Heart right ventricle (tissue), 16 donors: ENCODE measurements at regions not wholly inside any gene's neighbourhood (a gene's known extent, or its start where the extent isn't known, plus 50 kb on each side); places are given as distances from the start of the nearest gene placed in this dataset.
A peak's percentile ranks its signal among the peaks of the same experiment; 100 is the strongest.

Source experiments
- ATAC-seq, 8 donors: fragments of 200-7000 bp; cut with Tn5 transposase; one replicate each; pipeline ENCODE4 v1.9.1; 2020; ENCODE audit warnings: mild to moderate bottlenecking in 8 of 8, moderate library complexity in 8 of 8, moderate number of reproducible peaks in 1 of 8
- DNase-seq, 2 donors: peaks; one replicate each; pipeline ENCODE4 v3.0.0-alpha.2; 2020
- H3K27ac ChIP-seq, 10 donors: fragments of 200-600 bp; sonication (generic) in 2 of 10; one replicate each; pipeline versions ENCODE4 v1.5.0 to v1.8.0; 2020 to 2022; ENCODE audit warnings: mild to moderate bottlenecking in 3 of 10
- H3K27me3 ChIP-seq, 7 donors: fragments of 200-600 bp; one replicate each; pipeline ENCODE4 v1.8.0; 2021 to 2022; ENCODE audit warnings: mild to moderate bottlenecking in 2 of 7
- H3K36me3 ChIP-seq, 9 donors: fragments of 200-600 bp; sonication (generic) in 1 of 9; one replicate each; pipeline versions ENCODE4 v1.5.0 to v1.8.0; 2020 to 2022; ENCODE audit warnings: mild to moderate bottlenecking in 2 of 9
- H3K4me1 ChIP-seq, 9 donors: fragments of 200-600 bp; sonication (generic) in 1 of 9; one replicate each; pipeline versions ENCODE4 v1.5.0 to v1.8.0; 2020 to 2022; ENCODE audit warnings: mild to moderate bottlenecking in 4 of 9
- H3K4me3 ChIP-seq, 10 donors: fragments of 200-600 bp; sonication (generic) in 2 of 10; one replicate each; pipeline versions ENCODE4 v1.5.0 to v1.8.0; 2020 to 2022; ENCODE audit warnings: mild to moderate bottlenecking in 7 of 10, moderate library complexity in 2 of 10
- H3K9me3 ChIP-seq, 11 donors: fragments of 200-600 bp in 10 of 11; sonication (generic) in 2 of 11; one replicate each; pipeline versions ENCODE4 v1.5.0 to v1.8.0; 2013 to 2022; ENCODE audit warnings: mild to moderate bottlenecking in 2 of 11, control low read depth in 1 of 11, moderate library complexity in 1 of 11
- WGBS, 2 donors: extraction: QIAGEN DNeasy Blood & Tissue Kit; methylation state at CpG; one replicate each; pipeline ENCODE4 v1.1.7; 2013; ENCODE audit warnings: inconsistent platforms in 1 of 2; 5-methylcytosine and 5-hydroxymethylcytosine counted together
- intact Hi-C, 10 donors: fragments of 100-400 bp; cut with DNase I; formaldehyde crosslinking; loops; one replicate each; pipeline versions ENCODE4 v1.11.1 to v1.14.2; 2022
- TF ChIP-seq, protein P1 (sequence below), 9 donors: fragments of 200-600 bp; sonication (generic) in 2 of 9; IDR thresholded peaks; one replicate each; pipeline versions ENCODE4 v1.5.0 to v1.8.0; 2021 to 2022; ENCODE audit warnings: antibody characterized with exemption in 9 of 9, mild to moderate bottlenecking in 5 of 9, moderate library complexity in 1 of 9
- donor health status: Arrhythmogenic right ventricular cardiomyopathy.
- donor health status: ischemic (EF 13 %, LVEDD 7.1; RV severe dilation, severe dysfunction).
- donor health status: healthy with polysubstance abuse.
- donor health status: DM: no; HTN: yes; CAD: no.
- donor health status: DM: no; HTN: no; CAD: no.
- donor health status: ischemic (EF 25% LVEDD 6.9; RV normal size, moderate dysfunction).
- donor health status: ischemic (EF 25% LVEDD 5.7; RV mildly dilated, moderate dysfunction).
- donor health status: healthy.
- donor health status: DM: yes; HTN: yes; CAD: no.
- donor health status: Ischemic cardiomyopathy.
- donor health status: ischemic (EF 35%, LVEDD 5.7; RV mildly dilated, moderate dysfunction).
- donor health status: nonischemic (EF 11% LVEDD 7.7; RV severe dilation, severe dysfunction).
- donor health status: DM: yes; HTN: yes; CAD: no.
- donor health status: PGD.
- donor health status: ischemic (EF 29% LVEDD 5.4; RV normal size, mild dysfunction).
- donor health status: nonischemic (EF 23%, LVEDD 6.1; RV moderate dilation, normal function).

DNA sequence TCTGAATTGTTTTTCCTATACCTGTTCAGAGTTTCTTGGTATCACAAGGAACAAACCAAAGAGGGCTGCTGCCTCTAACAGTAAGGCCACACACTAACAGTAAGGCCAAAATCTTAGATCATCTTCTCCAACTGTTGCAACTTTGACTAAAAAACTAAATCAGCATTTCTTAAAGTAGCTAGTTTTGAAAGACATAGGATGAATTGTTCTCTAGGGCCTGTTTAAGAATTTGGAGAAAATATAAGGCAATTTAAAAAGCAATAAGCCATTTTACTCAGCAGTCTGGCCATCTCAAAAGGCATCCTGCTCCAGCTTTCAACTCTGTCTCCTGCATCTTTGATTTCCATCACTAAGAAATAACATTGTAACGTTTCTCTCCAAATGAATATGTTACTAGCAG, 105.0 kb upstream of the MON1B start:
- intact Hi-C loops = no loop called here
- H3K4me3 ChIP-seq = no peak overlapping the region
- 66 to 71% methylated on average over 1 of the region's 1 CpG for WGBS, 2 donors
- no peaks in the 10 kb centered on the region for H3K36me3 ChIP-seq
- H3K27ac ChIP-seq = no peak overlapping the region
- H3K27me3 ChIP-seq = no peaks in the 10 kb centered on the region
- H3K4me1 ChIP-seq = no peaks in the 10 kb centered on the region
- TF ChIP-seq, protein P1, sequence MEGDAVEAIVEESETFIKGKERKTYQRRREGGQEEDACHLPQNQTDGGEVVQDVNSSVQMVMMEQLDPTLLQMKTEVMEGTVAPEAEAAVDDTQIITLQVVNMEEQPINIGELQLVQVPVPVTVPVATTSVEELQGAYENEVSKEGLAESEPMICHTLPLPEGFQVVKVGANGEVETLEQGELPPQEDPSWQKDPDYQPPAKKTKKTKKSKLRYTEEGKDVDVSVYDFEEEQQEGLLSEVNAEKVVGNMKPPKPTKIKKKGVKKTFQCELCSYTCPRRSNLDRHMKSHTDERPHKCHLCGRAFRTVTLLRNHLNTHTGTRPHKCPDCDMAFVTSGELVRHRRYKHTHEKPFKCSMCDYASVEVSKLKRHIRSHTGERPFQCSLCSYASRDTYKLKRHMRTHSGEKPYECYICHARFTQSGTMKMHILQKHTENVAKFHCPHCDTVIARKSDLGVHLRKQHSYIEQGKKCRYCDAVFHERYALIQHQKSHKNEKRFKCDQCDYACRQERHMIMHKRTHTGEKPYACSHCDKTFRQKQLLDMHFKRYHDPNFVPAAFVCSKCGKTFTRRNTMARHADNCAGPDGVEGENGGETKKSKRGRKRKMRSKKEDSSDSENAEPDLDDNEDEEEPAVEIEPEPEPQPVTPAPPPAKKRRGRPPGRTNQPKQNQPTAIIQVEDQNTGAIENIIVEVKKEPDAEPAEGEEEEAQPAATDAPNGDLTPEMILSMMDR (IDR thresholded peaks at IDR 0.05) = no peak
- no peak for DNase-seq
- H3K9me3 ChIP-seq = no peaks in the 10 kb centered on the region
- no peak for ATAC-seq

DNA sequence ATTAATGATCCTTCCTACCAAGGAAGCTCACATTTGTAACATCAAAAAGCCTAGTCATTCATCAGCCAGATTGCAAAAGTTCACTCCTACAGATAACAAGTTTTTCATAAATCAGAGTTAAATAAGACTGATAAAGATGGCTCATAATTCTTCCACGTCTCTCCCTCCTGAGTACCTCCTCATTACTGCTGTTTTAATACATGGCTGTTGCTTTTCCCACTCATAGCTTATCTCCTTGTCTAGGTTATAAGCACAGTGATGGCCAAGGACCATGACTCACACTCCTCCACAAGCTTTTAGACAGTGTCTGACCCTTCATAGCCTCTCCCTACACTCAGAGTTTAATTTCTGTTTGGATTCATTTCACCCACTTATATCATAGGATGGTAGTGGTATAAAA, 100.9 kb upstream of the MON1B start:
- H3K4me3 ChIP-seq = no peak overlapping the region
- WGBS, 2 donors = 49 to 54% methylated on average over 1 of the region's 1 CpG
- DNase-seq (no peak), ATAC-seq (peak in 1 of 8 donors; percentile 29)
- no peaks in the 10 kb centered on the region for H3K36me3 ChIP-seq
- intact Hi-C loops = no loop called here
- H3K9me3 ChIP-seq = no peaks in the 10 kb centered on the region
- TF ChIP-seq, protein P1 (IDR thresholded peaks at IDR 0.05) = no peak
- no peaks in the 10 kb centered on the region for H3K27me3 ChIP-seq
- no peak overlapping the region for H3K27ac ChIP-seq
- H3K4me1 ChIP-seq = peaks cover 0 to 6% (median 0%) of the 10 kb centered on the region in 9 donors

DNA sequence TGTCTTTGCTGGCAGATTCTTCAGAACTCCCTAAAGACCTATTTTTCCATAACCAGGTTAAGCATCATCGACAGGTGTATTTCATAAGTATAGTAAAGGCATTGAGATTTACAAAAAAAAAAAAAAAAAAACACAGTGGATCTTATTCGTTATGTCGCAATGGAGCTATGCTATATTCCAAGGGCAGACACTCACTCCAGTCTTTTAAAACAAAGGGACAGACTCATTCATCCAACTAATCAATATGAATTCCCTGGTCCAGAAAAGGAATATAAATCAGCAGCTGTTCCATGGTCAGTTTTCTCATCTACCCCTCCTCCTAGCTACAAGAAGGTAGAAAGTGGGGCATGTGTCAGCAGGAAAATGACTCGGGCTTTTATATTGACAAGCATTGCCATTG, 97.7 kb upstream of the MON1B start:
- TF ChIP-seq, protein P1 (IDR thresholded peaks at IDR 0.05) = no peak
- DNase-seq (no peak), ATAC-seq (no peak)
- H3K27me3 ChIP-seq = no peaks in the 10 kb centered on the region
- no peak overlapping the region for H3K4me3 ChIP-seq
- peaks cover 0 to 6% (median 0%) of the 10 kb centered on the region in 9 donors for H3K4me1 ChIP-seq
- intact Hi-C loops = no loop called here
- H3K36me3 ChIP-seq = no peaks in the 10 kb centered on the region
- WGBS, 2 donors = 88 to 90% methylated on average over 4 of the region's 4 CpGs
- H3K27ac ChIP-seq = peak overlapping the region in 1 of 10 donors; percentile 8
- no peaks in the 10 kb centered on the region for H3K9me3 ChIP-seq

DNA sequence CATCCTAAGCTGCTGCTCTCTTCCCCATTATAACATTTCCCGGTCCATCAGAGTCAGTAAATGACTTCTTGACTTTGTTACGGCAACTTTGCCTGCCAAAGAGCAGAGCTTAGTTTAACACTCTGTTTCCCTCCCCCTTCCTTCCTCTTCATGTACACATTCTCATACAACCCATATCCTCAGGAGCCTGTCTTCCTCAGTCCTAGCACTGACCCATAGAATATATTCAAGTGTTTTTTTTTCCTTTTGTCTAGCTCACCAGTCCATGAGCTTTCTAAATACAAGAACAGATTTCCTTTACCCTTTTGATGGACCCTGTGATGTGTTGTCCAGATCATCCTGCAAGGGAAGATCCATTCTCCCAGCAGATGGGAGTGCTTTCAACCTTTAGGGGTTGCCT, 97.0 kb upstream of the MON1B start:
- no peak overlapping the region for H3K27ac ChIP-seq
- H3K4me1 ChIP-seq = peaks cover 0 to 6% (median 0%) of the 10 kb centered on the region in 9 donors
- DNase-seq (no peak), ATAC-seq (peak in 5 of 8 donors; percentile 28 to 78 (median 59))
- H3K4me3 ChIP-seq = no peak overlapping the region
- 52 to 60% methylated on average over 2 of the region's 2 CpGs for WGBS, 2 donors
- H3K27me3 ChIP-seq = no peaks in the 10 kb centered on the region
- TF ChIP-seq, protein P1 (IDR thresholded peaks at IDR 0.05) = no peak
- no peaks in the 10 kb centered on the region for H3K36me3 ChIP-seq
- intact Hi-C loops = no loop called here
- no peaks in the 10 kb centered on the region for H3K9me3 ChIP-seq
